ENCODE measurements at regions not wholly inside any gene's neighbourhood (a gene's known extent, or its start where the extent isn't known, plus 50 kb on each side); places are given as distances from the start of the nearest gene placed in this dataset.

DNA sequence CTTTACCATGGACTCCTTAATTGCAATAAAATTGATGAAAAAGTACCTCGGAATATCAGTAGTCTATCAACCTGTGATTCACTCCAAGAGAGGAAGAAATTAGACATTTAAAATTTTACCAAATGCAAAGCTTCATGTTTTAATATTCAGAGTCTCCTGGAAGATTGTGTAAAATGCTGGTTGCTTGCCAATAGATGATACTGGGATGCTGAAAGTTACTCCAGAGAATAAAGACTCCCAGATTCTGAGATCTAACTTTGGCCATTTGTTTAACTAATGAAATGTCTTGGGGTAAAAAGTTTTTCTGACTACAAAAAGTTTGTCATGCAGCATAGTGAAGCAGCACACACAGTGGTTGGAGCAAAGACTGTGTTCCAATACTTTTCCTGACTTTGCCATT is 176.7 kb upstream of the RSPO3 start:
- no peaks in the 10 kb centered on the region for H3K36me3 Mint-ChIP-seq
- no peak overlapping the region for H3K4me3 ChIP-seq (ENCODE audit: control insufficient read depth in 1 of 2, extremely low read depth in 1 of 2, low read length in 1 of 2)
- ATAC-seq (replicated peaks in 1 of 4) (no peak), DNase-seq (no peak)
- H3K9me3 Mint-ChIP-seq = no peaks in the 10 kb centered on the region
- H3K27me3 Mint-ChIP-seq = peaks cover 0 to 2% of the 10 kb centered on the region in 2 donors
- ChIA-PET CTCF (no interaction called here), POLR2A (no interaction called here)
- no peak overlapping the region for H3K4me3 Mint-ChIP-seq
- H3K27ac Mint-ChIP-seq = no peak overlapping the region
- no peaks in the 10 kb centered on the region for H3K27me3 ChIP-seq (replicated peaks in 1 of 2; ENCODE audit: control insufficient read depth in 2 of 2, extremely low read depth in 1 of 2, insufficient read depth in 2 of 2, low read length in 1 of 2)
- no peaks in the 10 kb centered on the region for H3K9me3 ChIP-seq
- no peaks in the 10 kb centered on the region for H3K4me1 Mint-ChIP-seq
- no peaks in the 10 kb centered on the region for H3K4me1 ChIP-seq (ENCODE audit: control insufficient read depth in 1 of 2, extremely low read depth in 1 of 2, insufficient read depth in 2 of 2, low read length in 2 of 2)
- H3K27ac ChIP-seq (ENCODE audit: low read length) = no peak overlapping the region
- no CpG with 5 or more reads among the region's 1 CpG for WGBS (ENCODE audit: insufficient coverage)
- no peaks in the 10 kb centered on the region for H3K36me3 ChIP-seq (ENCODE audit: control insufficient read depth in 2 of 2, extremely low read depth in 1 of 2, insufficient read depth in 1 of 2, low read length in 1 of 2)

DNA sequence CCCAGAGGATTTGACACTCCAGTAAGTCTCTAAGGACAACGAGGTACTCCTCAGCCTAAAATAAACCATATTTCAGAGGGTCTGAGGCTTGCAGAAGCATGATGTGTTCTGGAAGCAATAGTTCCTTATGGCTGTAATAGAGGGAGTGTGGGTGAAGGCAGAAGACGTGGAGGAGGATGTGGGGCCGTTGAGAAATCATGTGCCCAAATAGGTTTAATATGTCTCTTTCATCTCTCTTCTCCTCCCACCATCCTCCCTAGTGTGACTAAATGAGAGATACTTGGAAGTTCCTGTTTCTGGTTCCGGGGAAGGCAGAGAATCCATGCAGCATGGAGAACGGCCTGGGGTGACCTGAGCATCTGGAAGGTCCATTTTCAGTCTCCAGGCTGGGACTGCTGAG is 174.0 kb upstream of the RSPO3 start:
- Mint-ChIP-seq H3K9me3 (no peaks in the 10 kb centered on the region), H3K36me3 (no peaks in the 10 kb centered on the region), H3K4me3 (no peak overlapping the region), H3K27me3 (peaks cover 0 to 2% of the 10 kb centered on the region in 2 donors), H3K4me1 (no peaks in the 10 kb centered on the region), H3K27ac (no peak overlapping the region)
- no CpG with 5 or more reads among the region's 5 CpGs for WGBS (ENCODE audit: insufficient coverage)
- ATAC-seq (replicated peaks in 1 of 4) (no peak), DNase-seq (no peak)
- no peak overlapping the region for H3K4me3 ChIP-seq (ENCODE audit: control insufficient read depth in 1 of 2, extremely low read depth in 1 of 2, low read length in 1 of 2)
- H3K4me1 ChIP-seq (ENCODE audit: control insufficient read depth in 1 of 2, extremely low read depth in 1 of 2, insufficient read depth in 2 of 2, low read length in 2 of 2) = no peaks in the 10 kb centered on the region
- H3K27ac ChIP-seq (ENCODE audit: low read length) = no peak overlapping the region
- ChIA-PET POLR2A (no interaction called here), CTCF (no interaction called here)
- no peaks in the 10 kb centered on the region for H3K27me3 ChIP-seq (replicated peaks in 1 of 2; ENCODE audit: control insufficient read depth in 2 of 2, extremely low read depth in 1 of 2, insufficient read depth in 2 of 2, low read length in 1 of 2)
- no peaks in the 10 kb centered on the region for H3K9me3 ChIP-seq
- no peaks in the 10 kb centered on the region for H3K36me3 ChIP-seq (ENCODE audit: control insufficient read depth in 2 of 2, extremely low read depth in 1 of 2, insufficient read depth in 1 of 2, low read length in 1 of 2)

DNA sequence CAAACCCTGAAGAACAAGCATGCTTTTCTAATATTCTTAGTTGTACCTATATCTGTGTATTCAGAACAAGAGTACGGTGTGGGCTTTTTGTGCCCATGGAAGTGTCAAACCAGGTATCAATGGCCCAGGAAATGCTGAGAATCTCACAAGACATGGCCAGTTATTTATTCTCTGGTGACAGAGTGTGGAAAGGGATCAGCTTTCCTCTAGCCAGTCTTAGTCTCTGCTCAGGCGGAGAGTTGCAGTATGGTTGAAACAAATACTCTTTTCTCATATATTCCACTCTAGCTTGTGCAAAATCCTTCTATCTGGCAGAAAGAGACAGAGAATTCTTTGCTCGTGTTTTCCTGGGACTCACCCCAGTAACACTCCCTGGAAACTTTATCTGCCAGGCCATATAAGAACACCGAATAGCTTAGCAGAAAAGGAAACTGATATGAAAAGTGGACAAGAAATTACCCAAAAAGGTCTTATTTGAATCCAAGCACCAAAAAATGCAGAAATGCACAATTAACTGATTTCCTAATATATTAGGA is 173.3 kb upstream of the RSPO3 start:
- Histone ChIP-seq H3K27ac (ENCODE audit: low read length) (no peak overlapping the region), H3K9me3 (no peaks in the 10 kb centered on the region), H3K4me3 (ENCODE audit: control insufficient read depth in 1 of 2, extremely low read depth in 1 of 2, low read length in 1 of 2) (no peak overlapping the region), H3K27me3 (replicated peaks in 1 of 2; ENCODE audit: control insufficient read depth in 2 of 2, extremely low read depth in 1 of 2, insufficient read depth in 2 of 2, low read length in 1 of 2) (no peaks in the 10 kb centered on the region), H3K4me1 (ENCODE audit: control insufficient read depth in 1 of 2, extremely low read depth in 1 of 2, insufficient read depth in 2 of 2, low read length in 2 of 2) (no peaks in the 10 kb centered on the region), H3K36me3 (ENCODE audit: control insufficient read depth in 2 of 2, extremely low read depth in 1 of 2, insufficient read depth in 1 of 2, low read length in 1 of 2) (no peaks in the 10 kb centered on the region)
- POLR2A ChIA-PET = no interaction called here
- ATAC-seq (replicated peaks in 1 of 4) (no peak), DNase-seq (no peak)
- H3K9me3 Mint-ChIP-seq = no peaks in the 10 kb centered on the region
- no CpG with 5 or more reads among the region's 4 CpGs for WGBS (ENCODE audit: insufficient coverage)
- no peak overlapping the region for H3K27ac Mint-ChIP-seq
- peaks cover 0 to 2% of the 10 kb centered on the region in 2 donors for H3K27me3 Mint-ChIP-seq
- no peaks in the 10 kb centered on the region for H3K4me1 Mint-ChIP-seq
- CTCF ChIA-PET = no interaction called here
- no peak overlapping the region for H3K4me3 Mint-ChIP-seq
- no peaks in the 10 kb centered on the region for H3K36me3 Mint-ChIP-seq

DNA sequence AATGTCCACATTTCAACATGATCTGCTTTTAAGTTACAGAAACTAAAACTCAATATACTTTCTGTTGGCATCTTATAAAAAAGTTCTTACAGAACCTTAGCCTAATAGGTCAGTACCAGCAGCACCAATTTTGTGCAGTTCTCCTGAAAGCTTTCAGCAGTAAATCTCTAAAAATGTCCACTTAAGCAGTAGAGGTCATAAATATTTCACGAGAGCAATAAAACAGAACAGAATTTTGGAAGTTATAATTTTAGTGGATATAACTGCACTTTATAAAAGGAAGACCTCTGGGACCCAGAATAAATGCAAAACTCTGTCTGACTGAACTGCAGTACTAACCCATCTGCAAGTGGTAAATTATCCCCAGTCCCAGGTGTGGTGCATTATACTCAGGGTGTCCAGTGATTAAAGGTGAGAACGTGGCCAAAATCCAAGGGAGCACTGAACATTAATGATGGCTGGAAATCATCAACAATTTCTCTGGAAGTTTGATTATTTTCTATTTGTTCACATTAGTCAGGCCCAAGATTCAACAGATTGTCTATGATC is 172.6 kb upstream of the RSPO3 start:
- H3K9me3 ChIP-seq = no peaks in the 10 kb centered on the region
- Mint-ChIP-seq H3K27me3 (peaks cover 0 to 2% of the 10 kb centered on the region in 2 donors), H3K4me1 (no peaks in the 10 kb centered on the region), H3K4me3 (no peak overlapping the region), H3K27ac (no peak overlapping the region), H3K36me3 (no peaks in the 10 kb centered on the region), H3K9me3 (no peaks in the 10 kb centered on the region)
- WGBS (ENCODE audit: insufficient coverage) = 60% methylated on average over 1 of the region's 2 CpGs
- H3K27me3 ChIP-seq (replicated peaks in 1 of 2; ENCODE audit: control insufficient read depth in 2 of 2, extremely low read depth in 1 of 2, insufficient read depth in 2 of 2, low read length in 1 of 2) = no peaks in the 10 kb centered on the region
- H3K36me3 ChIP-seq (ENCODE audit: control insufficient read depth in 2 of 2, extremely low read depth in 1 of 2, insufficient read depth in 1 of 2, low read length in 1 of 2) = no peaks in the 10 kb centered on the region
- ATAC-seq (replicated peaks in 1 of 4) = no peak
- POLR2A ChIA-PET = no interaction called here
- CTCF ChIA-PET = no interaction called here
- H3K4me3 ChIP-seq (ENCODE audit: control insufficient read depth in 1 of 2, extremely low read depth in 1 of 2, low read length in 1 of 2) = no peak overlapping the region
- H3K27ac ChIP-seq (ENCODE audit: low read length) = no peak overlapping the region
- no peaks in the 10 kb centered on the region for H3K4me1 ChIP-seq (ENCODE audit: control insufficient read depth in 1 of 2, extremely low read depth in 1 of 2, insufficient read depth in 2 of 2, low read length in 2 of 2)
- DNase-seq = no peak

DNA sequence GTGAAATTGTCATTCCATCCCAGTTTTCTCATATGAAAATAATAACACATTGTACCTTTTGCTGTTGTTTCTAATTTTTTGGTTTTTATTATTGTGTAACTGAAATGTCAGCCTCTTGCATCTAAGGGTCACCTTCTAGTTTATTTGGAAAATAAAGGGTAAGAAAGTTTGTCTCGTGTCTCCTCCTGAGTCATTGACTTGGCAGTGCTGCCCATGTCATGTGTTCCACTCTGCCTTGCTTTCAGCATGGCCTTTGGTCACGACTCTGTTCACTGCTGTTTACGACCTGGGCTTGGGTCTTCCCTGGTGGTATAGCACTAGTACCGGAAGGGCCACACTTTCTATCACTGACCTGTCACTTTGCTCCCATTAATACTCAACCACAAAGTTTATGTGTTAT is 171.4 kb upstream of the RSPO3 start:
- H3K4me3 ChIP-seq (ENCODE audit: control insufficient read depth in 1 of 2, extremely low read depth in 1 of 2, low read length in 1 of 2) = no peak overlapping the region

DNA sequence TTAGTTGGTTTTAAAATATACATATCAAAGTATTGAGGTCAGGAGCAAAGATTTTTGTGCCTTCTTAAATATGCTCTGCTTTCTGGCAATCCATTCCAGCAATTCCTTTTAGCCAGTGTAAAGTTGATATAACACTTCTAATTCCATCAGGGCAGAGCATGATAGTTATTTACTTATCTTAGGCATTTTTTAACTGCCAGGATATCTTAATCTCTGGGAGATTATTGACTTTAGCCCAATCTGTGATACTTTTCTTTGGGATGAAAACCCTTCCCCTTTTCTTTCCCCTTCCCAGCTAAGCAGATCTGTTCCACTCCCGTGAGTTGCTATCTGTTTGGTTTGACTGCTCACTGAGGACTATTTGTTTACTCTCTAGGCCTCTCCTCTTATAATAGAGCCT is 168.7 kb upstream of the RSPO3 start:
- Histone ChIP-seq H3K27ac (ENCODE audit: low read length) (no peak overlapping the region), H3K36me3 (ENCODE audit: control insufficient read depth in 2 of 2, extremely low read depth in 1 of 2, insufficient read depth in 1 of 2, low read length in 1 of 2) (no peaks in the 10 kb centered on the region), H3K4me1 (ENCODE audit: control insufficient read depth in 1 of 2, extremely low read depth in 1 of 2, insufficient read depth in 2 of 2, low read length in 2 of 2) (no peaks in the 10 kb centered on the region), H3K4me3 (ENCODE audit: control insufficient read depth in 1 of 2, extremely low read depth in 1 of 2, low read length in 1 of 2) (no peak overlapping the region), H3K27me3 (replicated peaks in 1 of 2; ENCODE audit: control insufficient read depth in 2 of 2, extremely low read depth in 1 of 2, insufficient read depth in 2 of 2, low read length in 1 of 2) (no peaks in the 10 kb centered on the region), H3K9me3 (no peaks in the 10 kb centered on the region)
- ChIA-PET POLR2A (interaction anchor here in 1 of 2 donors (0.6 kb wide), 1 partner anchor 363 kb away, joined by 3 read pairs; no protein-coding TSS in a partner anchor), CTCF (no interaction called here)
- Mint-ChIP-seq H3K36me3 (no peaks in the 10 kb centered on the region), H3K4me3 (no peak overlapping the region), H3K27ac (no peak overlapping the region), H3K4me1 (no peaks in the 10 kb centered on the region), H3K9me3 (no peaks in the 10 kb centered on the region), H3K27me3 (peaks cover 0 to 4% of the 10 kb centered on the region in 2 donors)
- ATAC-seq (replicated peaks in 1 of 4) = no peak
- 57% methylated on average over 1 of the region's 1 CpG for WGBS (ENCODE audit: insufficient coverage)
- no peak for DNase-seq

More for the DNA sequence above, 171.4 kb upstream of the RSPO3 start:
- no peak for ATAC-seq (replicated peaks in 1 of 4)
- no peak for DNase-seq
- no peak overlapping the region for H3K27ac Mint-ChIP-seq
- H3K36me3 Mint-ChIP-seq = no peaks in the 10 kb centered on the region
- WGBS (ENCODE audit: insufficient coverage) = 38% methylated on average over 2 of the region's 4 CpGs
- no peaks in the 10 kb centered on the region for H3K27me3 ChIP-seq (replicated peaks in 1 of 2; ENCODE audit: control insufficient read depth in 2 of 2, extremely low read depth in 1 of 2, insufficient read depth in 2 of 2, low read length in 1 of 2)
- no peaks in the 10 kb centered on the region for H3K9me3 ChIP-seq
- H3K4me1 ChIP-seq (ENCODE audit: control insufficient read depth in 1 of 2, extremely low read depth in 1 of 2, insufficient read depth in 2 of 2, low read length in 2 of 2) = no peaks in the 10 kb centered on the region
- peaks cover 2 to 4% of the 10 kb centered on the region in 2 donors for H3K27me3 Mint-ChIP-seq
- H3K9me3 Mint-ChIP-seq = no peaks in the 10 kb centered on the region
- no peaks in the 10 kb centered on the region for H3K36me3 ChIP-seq (ENCODE audit: control insufficient read depth in 2 of 2, extremely low read depth in 1 of 2, insufficient read depth in 1 of 2, low read length in 1 of 2)
- H3K4me3 Mint-ChIP-seq = no peak overlapping the region
- POLR2A ChIA-PET = no interaction called here
- CTCF ChIA-PET = no interaction called here
- H3K4me1 Mint-ChIP-seq = no peaks in the 10 kb centered on the region
- no peak overlapping the region for H3K27ac ChIP-seq (ENCODE audit: low read length)

DNA sequence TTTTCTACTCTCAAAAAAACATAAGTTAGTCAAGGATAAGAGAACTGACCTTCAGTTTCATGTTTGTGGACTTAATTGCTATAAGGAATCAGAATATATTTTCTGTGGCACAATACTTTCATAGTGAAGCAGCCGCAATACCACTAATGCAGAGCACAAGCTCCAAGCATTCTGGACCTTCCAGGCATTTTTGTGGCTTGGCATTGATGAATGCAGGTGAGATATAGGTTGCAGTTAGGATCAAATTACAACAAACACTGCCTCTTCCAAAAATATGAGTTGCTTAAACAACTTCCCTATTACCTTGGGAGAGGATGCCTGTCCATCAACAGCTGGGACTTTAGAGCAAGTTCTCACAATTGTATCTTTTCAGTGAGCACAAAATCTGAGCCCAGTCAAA is 162.8 kb upstream of the RSPO3 start:
- no CpG with 5 or more reads among the region's 1 CpG for WGBS (ENCODE audit: insufficient coverage)
- no peaks in the 10 kb centered on the region for H3K36me3 ChIP-seq (ENCODE audit: control insufficient read depth in 2 of 2, extremely low read depth in 1 of 2, insufficient read depth in 1 of 2, low read length in 1 of 2)

More for the DNA sequence above, 162.8 kb upstream of the RSPO3 start:
- H3K36me3 Mint-ChIP-seq = no peaks in the 10 kb centered on the region
- ATAC-seq (replicated peaks in 1 of 4) (no peak), DNase-seq (no peak)
- no peak overlapping the region for H3K27ac ChIP-seq (ENCODE audit: low read length)
- H3K27me3 Mint-ChIP-seq = peaks cover 2 to 4% of the 10 kb centered on the region in 2 donors
- H3K9me3 Mint-ChIP-seq = peaks cover 0 to 5% (median 0%) of the 10 kb centered on the region in 3 donors
- H3K27me3 ChIP-seq (replicated peaks in 1 of 2; ENCODE audit: control insufficient read depth in 2 of 2, extremely low read depth in 1 of 2, insufficient read depth in 2 of 2, low read length in 1 of 2) = no peaks in the 10 kb centered on the region
- H3K27ac Mint-ChIP-seq = no peak overlapping the region
- no peak overlapping the region for H3K4me3 Mint-ChIP-seq
- CTCF ChIA-PET = no interaction called here
- no peak overlapping the region for H3K4me3 ChIP-seq (ENCODE audit: control insufficient read depth in 1 of 2, extremely low read depth in 1 of 2, low read length in 1 of 2)
- POLR2A ChIA-PET = no interaction called here
- no peaks in the 10 kb centered on the region for H3K9me3 ChIP-seq
- H3K4me1 Mint-ChIP-seq = no peaks in the 10 kb centered on the region
- H3K4me1 ChIP-seq (ENCODE audit: control insufficient read depth in 1 of 2, extremely low read depth in 1 of 2, insufficient read depth in 2 of 2, low read length in 2 of 2) = no peaks in the 10 kb centered on the region
